RPMI8226 (cell line): ENCODE measurements at regions not wholly inside any gene's neighbourhood (a gene's known extent, or its start where the extent isn't known, plus 50 kb on each side); places are given as distances from the start of the nearest gene placed in this dataset.
"Not testable (repeated sequence)": the region's sequence is repeated elsewhere in the genome, so short reads cannot be mapped to it uniquely, and the experiment has no call there.

Source experiments
- DNase-seq: peaks from one replicate; pipeline ENCODE4 v3.0.0-alpha.2; 2015

DNA sequence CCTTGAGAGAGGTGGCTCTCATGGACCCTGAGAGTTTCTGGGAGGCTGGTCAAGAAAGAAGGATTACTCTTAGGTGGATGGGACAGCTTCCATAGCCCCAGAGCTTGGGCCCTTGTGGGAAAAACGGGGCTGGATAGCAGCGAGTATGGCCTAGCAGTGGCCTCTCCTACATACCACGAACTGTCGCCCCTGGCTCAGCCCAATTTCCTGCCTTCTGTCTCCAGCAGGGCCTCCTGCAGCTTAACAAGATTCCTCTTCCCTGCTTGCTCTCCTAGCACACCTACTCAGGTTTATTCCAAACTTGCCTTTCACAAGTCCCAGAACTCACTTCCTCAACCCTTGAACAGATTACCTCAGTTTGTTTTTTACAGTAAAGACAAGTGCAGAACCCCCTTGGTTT is 139.7 kb upstream of the TPM1 start:
- no peak for DNase-seq

DNA sequence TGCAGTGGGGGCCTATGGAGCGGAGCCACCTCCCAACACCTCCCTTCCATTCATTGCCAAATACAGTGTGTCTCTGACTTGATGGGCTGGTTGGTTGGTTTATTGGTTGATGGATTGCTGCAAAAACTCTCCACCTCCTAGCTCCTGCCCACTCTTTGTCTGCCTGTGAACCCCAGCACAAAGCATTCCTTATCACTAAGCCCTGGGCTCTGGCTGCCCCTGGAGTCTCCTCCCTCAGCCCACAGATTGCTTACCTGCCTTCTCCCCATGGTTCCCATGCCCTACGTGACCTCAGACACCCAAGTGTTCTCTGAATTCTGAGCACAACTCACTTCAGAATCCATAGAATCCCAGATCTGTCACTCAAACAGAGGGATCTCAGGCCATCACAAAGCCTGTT is 139.1 kb upstream of the TPM1 start:
- no peak for DNase-seq

- DNase-seq = no peak
These were observed 138.3 kb upstream of the TPM1 start for GRCh38 chr15:62904041-62904910.

- no peak for DNase-seq
These were observed 135.9 kb upstream of the TPM1 start for GRCh38 chr15:62906627-62907026.

DNA sequence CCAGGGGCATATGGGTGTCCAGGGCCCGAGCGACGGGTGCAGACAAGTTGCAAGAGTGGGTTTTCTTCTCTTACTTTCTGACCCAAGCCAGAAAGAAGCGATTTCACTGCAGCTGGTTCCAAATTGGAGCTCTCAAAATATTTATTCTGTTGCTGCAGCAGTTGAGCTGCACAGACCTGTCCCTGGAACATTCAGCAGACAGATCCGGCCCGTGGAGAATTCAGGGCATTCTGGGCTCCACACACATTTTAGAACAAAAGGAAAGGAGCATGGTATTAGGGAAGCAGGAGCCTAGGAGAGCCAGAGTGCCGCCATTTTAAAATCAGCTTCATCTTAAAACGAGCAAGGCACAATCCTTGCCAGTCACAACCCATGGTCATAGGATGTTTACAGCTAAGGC is 135.3 kb upstream of the TPM1 start:
- no peak for DNase-seq

DNA sequence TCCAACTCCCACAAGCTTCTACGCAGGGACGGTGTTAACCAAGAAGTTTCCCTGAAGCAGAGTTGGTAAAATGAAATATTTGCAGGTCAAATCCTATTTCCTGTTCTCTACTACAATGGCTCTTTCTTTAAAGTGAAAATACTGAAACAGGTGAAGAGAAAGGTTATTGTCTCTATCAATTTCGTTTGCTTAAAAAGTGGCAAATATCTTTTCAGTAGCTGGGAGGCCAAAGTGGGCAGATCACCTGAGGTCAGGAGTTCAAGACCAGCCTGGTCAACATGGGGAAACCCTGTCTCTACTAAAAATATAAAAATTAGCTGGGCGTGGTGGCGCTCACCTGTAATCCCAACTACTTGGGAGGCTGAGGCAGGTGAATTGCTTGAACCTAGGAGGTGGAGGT is 134.2 kb upstream of the TPM1 start:
- not testable (repeated sequence) for DNase-seq

DNA sequence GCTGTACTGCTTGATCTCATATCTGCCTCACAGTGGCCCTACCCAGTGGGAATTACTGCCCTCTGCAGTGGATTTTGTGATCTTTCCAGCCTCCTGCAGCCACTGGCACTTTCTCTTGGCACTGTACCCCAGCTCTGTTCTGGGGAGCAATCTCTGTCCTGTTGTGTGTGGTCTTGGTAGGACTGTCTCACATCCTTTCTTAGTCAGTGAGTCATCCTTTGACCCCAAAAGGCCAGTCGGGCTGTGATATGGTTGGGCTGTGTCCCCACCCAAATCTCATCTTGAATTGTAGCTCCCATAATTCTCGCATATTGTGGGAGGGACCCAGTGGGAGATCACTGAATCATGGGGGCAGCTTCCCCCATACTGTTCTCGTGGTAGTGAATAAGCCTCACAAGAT is 133.3 kb upstream of the TPM1 start:
- no peak for DNase-seq

- DNase-seq = no peak
These were observed 130.3 kb upstream of the TPM1 start for GRCh38 chr15:62912282-62912681.

GRCh38 chr15:62912808-62913207 is 129.7 kb upstream of the TPM1 start:
- peak; percentile 31 for DNase-seq

DNA sequence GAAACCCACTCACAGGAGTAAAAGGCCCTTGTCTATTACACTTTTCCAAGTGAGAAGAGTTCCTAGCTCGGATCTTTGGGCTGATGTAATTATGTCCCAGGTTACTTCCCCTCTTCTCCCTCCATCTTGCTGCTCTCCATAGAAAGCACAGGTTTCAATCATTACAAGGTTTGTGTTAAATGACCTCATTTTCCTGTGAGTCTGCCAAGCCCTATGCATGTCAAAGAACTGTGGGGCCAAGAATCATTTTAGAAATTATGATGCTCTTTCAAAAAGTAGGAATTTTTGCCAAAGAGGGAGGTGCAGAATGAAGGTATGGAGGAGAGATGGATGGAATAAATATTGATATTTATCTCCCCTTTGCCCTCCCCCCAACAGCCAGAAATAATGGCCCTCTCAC is 129.3 kb upstream of the TPM1 start:
- no peak for DNase-seq

DNA sequence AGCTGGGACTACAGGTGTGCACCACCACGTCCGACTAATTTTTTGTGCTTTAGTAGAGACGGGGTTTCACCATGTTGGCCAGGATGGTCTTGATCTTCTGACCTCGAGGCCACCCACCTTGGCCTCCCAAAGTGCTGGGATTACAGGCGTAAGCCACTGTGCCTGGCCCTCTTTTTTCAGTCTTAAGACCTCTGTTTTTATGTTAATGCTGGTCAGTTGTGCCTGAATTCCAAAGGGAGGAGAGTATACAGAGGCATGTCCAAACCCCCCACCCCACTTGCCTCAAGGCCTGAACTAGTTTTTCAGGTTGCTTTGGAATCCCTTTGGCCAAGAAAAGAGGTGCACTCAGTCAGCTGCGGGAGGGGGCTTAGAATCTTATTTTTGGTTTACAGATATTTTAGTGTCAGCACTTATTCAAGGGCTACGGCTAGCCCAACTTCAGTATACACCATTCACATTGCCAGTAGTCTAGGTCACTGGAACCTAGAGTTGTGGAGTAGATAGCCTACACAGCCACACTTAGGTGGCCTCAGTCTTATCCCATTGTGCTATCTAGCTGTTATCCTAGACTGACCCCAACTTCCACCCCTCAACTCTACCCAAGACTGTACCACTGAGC is 128.0 kb upstream of the TPM1 start:
- no peak for DNase-seq

DNA sequence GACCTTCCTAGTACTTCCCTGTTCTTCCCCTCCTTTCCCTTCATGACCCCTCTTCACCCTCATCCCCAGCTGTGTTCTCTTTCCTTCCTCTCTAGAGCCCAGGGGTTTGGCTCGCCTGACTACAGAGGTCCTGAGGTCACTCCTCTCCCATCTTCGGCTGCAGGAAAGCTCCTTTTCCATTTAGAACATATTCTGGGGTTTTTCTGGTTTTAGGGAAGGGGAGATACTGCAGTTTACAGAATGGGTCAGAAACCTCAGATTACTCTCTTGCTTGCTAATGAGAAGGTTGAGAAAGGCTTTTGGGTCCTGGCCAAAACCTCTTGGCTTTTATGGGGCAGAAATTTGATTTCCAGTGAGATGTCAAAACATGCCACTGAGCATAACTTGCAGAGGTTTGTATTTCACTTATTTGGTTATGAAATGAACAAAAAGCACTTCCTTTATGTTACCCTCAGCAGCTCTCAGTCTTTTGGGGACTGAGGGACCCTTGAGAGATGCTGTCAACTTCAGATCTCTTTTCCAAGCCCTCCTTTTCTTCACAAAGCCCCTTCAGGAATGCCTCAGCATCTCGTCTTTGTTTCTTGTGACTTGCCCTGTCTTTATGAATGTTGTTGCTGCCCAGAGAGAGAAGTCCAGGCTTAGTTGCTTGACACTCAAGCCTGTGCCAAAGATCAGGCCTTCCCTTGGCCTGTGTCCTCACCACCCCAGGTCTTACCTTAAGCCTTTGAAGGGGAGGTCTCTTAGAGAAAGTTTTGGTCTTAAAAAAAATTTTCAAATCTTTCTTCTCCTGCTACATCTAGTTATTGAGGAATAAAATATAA is 121.7 kb upstream of the TPM1 start:
- no peak for DNase-seq

- DNase-seq = no peak
These were observed 120.0 kb upstream of the TPM1 start for GRCh38 chr15:62922514-62922913.

- DNase-seq = no peak
These were observed 116.7 kb upstream of the TPM1 start for GRCh38 chr15:62925875-62926274.

DNA sequence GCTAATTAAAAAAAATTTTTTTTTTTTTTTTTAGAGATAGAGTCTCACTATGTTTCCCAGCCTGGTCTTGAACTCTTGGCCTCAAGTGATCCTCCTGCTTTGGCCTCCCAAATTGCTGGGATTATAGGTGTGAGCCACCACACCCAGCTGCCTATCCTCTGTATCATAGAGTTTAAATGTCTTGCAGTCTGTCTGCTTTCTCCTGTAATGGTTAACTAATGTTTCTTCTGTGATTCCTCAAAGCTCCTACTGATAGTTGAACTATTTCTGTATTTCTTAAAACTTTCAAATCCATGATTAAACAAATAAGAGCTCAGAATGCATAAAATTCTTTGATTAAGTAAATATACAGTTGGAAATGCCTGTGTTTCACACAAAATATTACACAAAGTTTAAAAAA is 115.4 kb upstream of the TPM1 start:
- DNase-seq = no peak

DNA sequence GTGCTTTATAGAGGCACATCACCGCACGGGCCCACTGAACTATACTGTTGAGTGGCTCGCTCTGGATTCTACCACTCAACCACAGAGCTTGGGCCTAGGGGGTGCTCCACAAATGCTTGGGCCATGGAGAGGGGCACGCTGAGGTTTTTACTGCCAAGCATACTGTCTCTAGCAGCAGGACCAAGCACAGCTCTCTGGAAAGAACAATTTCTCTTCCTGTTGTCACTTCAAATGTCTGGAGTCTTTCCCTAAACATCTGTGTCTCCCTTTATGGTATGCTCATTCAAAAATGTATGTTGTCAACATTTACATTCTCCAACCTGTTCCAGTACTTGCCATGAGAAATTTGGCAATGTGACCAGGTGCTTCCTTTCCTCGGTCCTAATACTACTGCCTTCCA is 114.7 kb upstream of the TPM1 start:
- no peak for DNase-seq

GRCh38 chr15:62928242-62928999 is 114.1 kb upstream of the TPM1 start:
- DNase-seq = no peak

- no peak for DNase-seq
These were observed 113.6 kb upstream of the TPM1 start for GRCh38 chr15:62929000-62929357.

DNA sequence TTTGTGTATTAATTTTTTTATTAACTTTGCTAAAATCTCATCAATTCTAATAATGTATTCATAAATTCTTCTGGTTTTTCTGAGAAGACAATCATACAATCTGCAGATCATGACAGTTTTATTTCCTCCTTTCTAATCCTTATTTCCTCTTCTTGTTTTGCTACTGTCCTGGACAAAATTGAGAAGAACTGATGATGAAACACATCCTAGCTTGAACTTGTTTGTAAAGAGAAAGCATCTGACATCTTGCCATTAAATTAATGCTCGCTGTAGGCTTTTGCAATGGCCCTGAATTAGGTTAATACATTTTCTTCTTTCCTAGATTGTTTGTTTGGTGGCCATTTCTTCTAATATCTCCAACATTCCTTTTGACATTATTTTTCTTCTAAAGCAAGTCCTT is 110.9 kb upstream of the TPM1 start:
- DNase-seq = no peak

GRCh38 chr15:62932436-62932835 is 110.1 kb upstream of the TPM1 start:
- DNase-seq = no peak

GRCh38 chr15:62933386-62933785 is 109.2 kb upstream of the TPM1 start:
- DNase-seq = no peak

DNA sequence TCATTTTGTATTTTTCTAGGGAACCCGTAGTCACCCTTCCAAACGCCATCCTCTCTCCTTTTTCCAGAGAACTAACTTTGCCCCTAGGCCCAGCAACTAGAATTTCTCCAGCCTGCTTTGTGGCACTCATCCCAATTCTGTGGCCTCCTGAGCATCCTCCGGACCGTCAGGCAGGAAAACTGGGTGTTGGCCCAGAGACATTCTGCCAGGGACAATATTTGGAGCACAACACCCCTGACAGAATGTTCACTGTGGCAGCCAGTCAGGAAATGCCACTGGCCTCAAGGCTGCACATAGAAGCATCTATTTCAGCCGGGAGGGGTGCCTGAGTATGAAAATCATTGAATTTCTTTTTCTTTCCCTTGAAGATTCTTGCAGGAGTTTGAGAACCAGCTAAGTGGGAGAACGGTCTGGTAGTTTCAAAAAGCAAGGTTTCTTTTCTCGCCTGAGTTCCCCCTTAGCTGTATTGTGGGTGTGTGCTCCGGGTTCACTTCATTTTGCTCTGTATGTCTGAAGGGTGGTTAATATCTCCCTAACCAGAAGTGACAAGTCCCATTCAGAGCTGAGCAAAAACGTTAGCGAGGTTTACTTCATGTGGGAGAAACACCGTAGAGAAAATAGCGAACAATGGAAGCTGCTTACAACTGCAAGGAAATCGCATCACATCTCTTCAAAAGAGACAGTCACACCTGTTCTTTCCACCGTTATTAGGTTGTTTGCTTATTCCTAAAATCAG is 108.1 kb upstream of the TPM1 start:
- no peak for DNase-seq
